Epithelial cell of esophagus (primary cell): ENCODE measurements at regions not wholly inside any gene's neighbourhood (a gene's known extent, or its start where the extent isn't known, plus 50 kb on each side); places are given as distances from the start of the nearest gene placed in this dataset.

Experiments
- DNase-seq: peaks from one replicate; pipeline ENCODE4 v3.0.0; 2010; ENCODE audit warnings: low read depth
- H3K4me3 ChIP-seq: 2 replicates; pipeline ENCODE4 v1.5.1; 2011; ENCODE audit warnings: mild to moderate bottlenecking, low read length, control low read depth
- CTCF ChIP-seq: IDR thresholded peaks from 2 replicates; pipeline ENCODE4 v1.5.1; 2011; ENCODE audit warnings: low read depth, mild to moderate bottlenecking, low read length, control low read depth, inconsistent platforms; ENCODE audit not compliant: insufficient read depth; ENCODE audit errors: missing control alignments

- no peak for TF ChIP-seq CTCF
- DNase-seq, result no peak
- H3K4me3 ChIP-seq, result no peak overlapping the region
Observed at GRCh38 chr11:134636071-134636470, 224.0 kb upstream of the B3GAT1 start.

- no peak overlapping the region for H3K4me3 ChIP-seq
- no peak for DNase-seq
- no peak for TF ChIP-seq CTCF
Observed at GRCh38 chr11:134634897-134635831, 223.1 kb upstream of the B3GAT1 start.

- TF ChIP-seq CTCF, result no peak
- no peak overlapping the region for H3K4me3 ChIP-seq
- DNase-seq, result no peak
Observed at GRCh38 chr11:134633276-134633675, 221.2 kb upstream of the B3GAT1 start.

- no peak overlapping the region for H3K4me3 ChIP-seq
- DNase-seq, result no peak
- TF ChIP-seq CTCF, result no peak
Observed at GRCh38 chr11:134632347-134633119, 220.5 kb upstream of the B3GAT1 start.

GRCh38 chr11:134630861-134631260 is 218.8 kb upstream of the B3GAT1 start:
- H3K4me3 ChIP-seq, result no peak overlapping the region
- DNase-seq, result no peak
- TF ChIP-seq CTCF, result no peak

GRCh38 chr11:134628426-134628825 is 216.4 kb upstream of the B3GAT1 start:
- H3K4me3 ChIP-seq, result no peak overlapping the region
- no peak for DNase-seq
- no peak for TF ChIP-seq CTCF
